Mucosa of descending colon (tissue), 3 donors: ENCODE measurements at regions not wholly inside any gene's neighbourhood (a gene's known extent, or its start where the extent isn't known, plus 50 kb on each side); places are given as distances from the start of the nearest gene placed in this dataset.

ENCODE experiments used
- ATAC-seq: fragments of 200-7000 bp; cut with Tn5 transposase; one replicate; pipeline ENCODE4 v1.9.1; 2020; ENCODE audit warnings: mild to moderate bottlenecking, moderate library complexity
- DNase-seq, 3 donors: peaks; one replicate each; pipeline ENCODE4 v3.0.0-alpha.2; 2020
- H3K36me3 ChIP-seq: fragments of 200-600 bp; one replicate; pipeline ENCODE4 v1.8.0; 2021; ENCODE audit warnings: low read depth, mild to moderate bottlenecking
- H3K4me1 ChIP-seq: fragments of 200-600 bp; one replicate; pipeline ENCODE4 v1.8.0; 2021; ENCODE audit warnings: low read depth, mild to moderate bottlenecking
- H3K4me3 ChIP-seq: fragments of 200-600 bp; one replicate; pipeline ENCODE4 v1.8.0; 2021; ENCODE audit warnings: mild to moderate bottlenecking
- H3K9me3 ChIP-seq: fragments of 200-600 bp; one replicate; pipeline ENCODE4 v1.8.0; 2021; ENCODE audit warnings: mild to moderate bottlenecking
- CTCF ChIP-seq: fragments of 200-600 bp; IDR thresholded peaks from one replicate; pipeline ENCODE4 v1.8.0; 2022; ENCODE audit warnings: antibody characterized with exemption, mild to moderate bottlenecking
- intact Hi-C, 2 donors: fragments of 100-400 bp; cut with DNase I in 1 of 2; cut with micrococcal nuclease in 1 of 2; formaldehyde crosslinking; loops; one replicate each; pipeline versions ENCODE4 v1.11.0 to v1.11.1; 2022; cut with DNase I, micrococcal nuclease
- donor health status: DM: no; HTN: no; CAD: no; lungs with moderate emphysema.
- donor health status: DM: no; HTN: no; CAD: no.
- donor health status: DM: no; HTN: yes; CAD: no.

DNA sequence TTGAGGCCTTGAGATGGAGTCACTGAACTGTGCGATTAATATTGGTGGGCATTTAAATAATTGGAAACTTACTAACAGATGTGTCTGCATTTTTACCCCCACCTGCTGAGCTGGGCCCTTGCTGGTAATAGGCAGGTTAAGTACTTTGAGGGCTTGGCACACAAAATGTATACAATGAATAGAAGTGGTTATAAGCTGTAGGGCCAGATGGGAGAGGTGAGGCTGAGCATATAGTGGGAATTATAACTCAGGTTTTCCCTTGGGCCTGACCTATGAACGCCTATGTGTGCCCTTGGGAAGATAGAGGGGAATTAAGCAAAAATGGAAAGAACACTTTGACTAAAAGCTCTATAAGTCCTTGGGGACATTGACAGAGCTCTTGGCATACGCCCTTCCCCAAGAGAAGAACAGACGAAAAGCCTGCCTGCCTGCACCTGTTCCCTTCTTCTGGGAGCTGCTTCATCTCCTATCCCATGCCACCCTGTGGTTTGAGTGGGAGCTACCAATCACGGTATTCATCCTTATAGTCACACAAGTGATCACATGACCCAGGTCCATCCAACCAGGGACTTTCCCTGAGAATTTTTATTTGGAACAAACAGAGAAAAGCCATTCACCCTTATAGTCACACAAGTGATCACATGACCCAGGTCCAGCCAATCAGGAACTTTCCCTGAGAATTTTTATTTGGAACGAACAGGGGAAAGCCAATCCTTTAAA lies 260.7 kb upstream of the CSF3R start:
- intact Hi-C loops = no loop called here

DNA sequence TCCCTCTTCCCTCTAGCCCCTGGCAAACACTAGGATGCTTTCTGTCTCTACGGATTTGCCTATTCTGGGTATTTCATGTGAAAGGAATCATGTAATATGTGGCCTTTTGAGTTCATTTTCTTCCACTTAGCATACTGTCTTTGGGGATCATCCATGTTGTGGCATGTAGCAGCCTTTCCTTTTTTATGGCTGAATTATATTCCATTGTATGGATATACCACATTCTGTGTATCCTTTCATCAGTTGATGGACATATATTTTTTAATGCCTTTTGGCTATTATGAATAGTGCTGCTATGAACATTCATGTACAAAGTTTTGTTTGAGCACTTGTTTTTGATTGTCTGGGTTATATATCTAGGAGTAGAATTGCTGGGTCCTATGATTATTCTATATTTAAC lies 258.4 kb upstream of the CSF3R start:
- TF ChIP-seq CTCF = no peak
- ATAC-seq = no peak
- no peak for DNase-seq
- intact Hi-C loops = no loop called here
- no peaks in the 10 kb centered on the region for H3K36me3 ChIP-seq
- no peaks in the 10 kb centered on the region for H3K9me3 ChIP-seq
- no peak overlapping the region for H3K4me3 ChIP-seq
- no peaks in the 10 kb centered on the region for H3K4me1 ChIP-seq

More for the DNA sequence above, 260.7 kb upstream of the CSF3R start:
- no peak for TF ChIP-seq CTCF
- Histone ChIP-seq H3K4me1 (no peaks in the 10 kb centered on the region), H3K36me3 (no peaks in the 10 kb centered on the region), H3K4me3 (no peak overlapping the region), H3K9me3 (no peaks in the 10 kb centered on the region)
- DNase-seq (no peak), ATAC-seq (no peak)

DNA sequence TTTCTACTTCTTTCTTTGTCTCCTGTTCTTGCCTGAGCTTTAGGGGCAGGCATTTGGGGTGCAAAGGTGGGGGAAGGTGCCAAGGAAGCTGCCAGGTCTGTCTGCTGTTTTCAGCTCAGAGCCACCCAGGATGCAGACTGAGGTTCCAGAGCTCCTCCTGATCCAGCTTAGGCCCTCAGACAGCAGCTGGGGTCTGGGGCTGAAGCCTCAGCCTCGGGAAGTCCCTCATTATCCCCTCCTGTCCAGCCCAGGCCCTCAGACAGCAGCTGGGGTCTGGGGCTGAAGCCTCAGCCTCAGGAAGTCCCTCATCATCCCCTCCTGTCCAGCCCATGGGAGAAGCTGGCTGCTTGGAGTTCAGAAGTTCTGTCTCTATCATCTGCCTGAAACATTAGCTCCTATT lies 257.7 kb upstream of the CSF3R start:
- Histone ChIP-seq H3K4me3 (no peak overlapping the region), H3K9me3 (no peaks in the 10 kb centered on the region), H3K4me1 (no peaks in the 10 kb centered on the region), H3K36me3 (no peaks in the 10 kb centered on the region)
- ATAC-seq = no peak
- no peak for TF ChIP-seq CTCF
- DNase-seq = no peak
- intact Hi-C loops = no loop called here

DNA sequence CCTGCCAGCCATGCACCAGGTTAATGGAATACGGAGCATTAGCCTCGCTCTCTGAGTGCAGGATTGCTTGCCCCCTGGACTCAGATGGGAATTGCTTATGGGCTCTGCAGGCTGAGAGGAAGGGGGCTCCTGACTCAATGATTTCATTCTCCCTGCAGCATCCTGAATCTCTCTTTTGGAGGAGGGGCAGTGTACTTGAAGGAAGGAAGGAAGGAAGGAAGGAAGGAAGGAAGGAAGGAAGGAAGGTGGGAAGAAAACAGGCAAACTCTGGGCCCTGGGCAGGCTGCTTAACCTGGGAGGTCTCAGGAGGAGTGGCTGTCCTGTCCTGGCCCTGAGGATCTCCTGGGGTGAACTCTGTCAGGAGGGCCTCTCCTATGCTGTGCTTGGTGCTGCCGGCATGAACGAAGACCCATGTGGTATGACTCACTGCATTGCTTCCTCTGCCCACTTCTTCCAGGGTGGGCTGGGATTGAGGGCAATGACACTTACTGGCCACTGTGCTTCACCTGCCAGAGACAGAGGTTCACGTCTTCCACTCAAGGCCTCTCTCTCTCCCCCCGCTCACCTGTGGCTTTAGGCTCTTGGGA lies 257.1 kb upstream of the CSF3R start:
- DNase-seq (no peak), ATAC-seq (no peak)
- Histone ChIP-seq H3K36me3 (no peaks in the 10 kb centered on the region), H3K4me3 (no peak overlapping the region), H3K9me3 (no peaks in the 10 kb centered on the region), H3K4me1 (no peaks in the 10 kb centered on the region)
- no peak for TF ChIP-seq CTCF
- intact Hi-C loops = no loop called here

- Histone ChIP-seq H3K9me3 (no peaks in the 10 kb centered on the region), H3K4me3 (no peak overlapping the region), H3K4me1 (no peaks in the 10 kb centered on the region), H3K36me3 (no peaks in the 10 kb centered on the region)
- ATAC-seq (no peak), DNase-seq (no peak)
- TF ChIP-seq CTCF = no peak
- intact Hi-C loops = no loop called here
Observed at GRCh38 chr1:36738245-36738644, 255.5 kb upstream of the CSF3R start.
